ENCODE measurements at regions not wholly inside any gene's neighbourhood (a gene's known extent, or its start where the extent isn't known, plus 50 kb on each side); places are given as distances from the start of the nearest gene placed in this dataset.

DNA sequence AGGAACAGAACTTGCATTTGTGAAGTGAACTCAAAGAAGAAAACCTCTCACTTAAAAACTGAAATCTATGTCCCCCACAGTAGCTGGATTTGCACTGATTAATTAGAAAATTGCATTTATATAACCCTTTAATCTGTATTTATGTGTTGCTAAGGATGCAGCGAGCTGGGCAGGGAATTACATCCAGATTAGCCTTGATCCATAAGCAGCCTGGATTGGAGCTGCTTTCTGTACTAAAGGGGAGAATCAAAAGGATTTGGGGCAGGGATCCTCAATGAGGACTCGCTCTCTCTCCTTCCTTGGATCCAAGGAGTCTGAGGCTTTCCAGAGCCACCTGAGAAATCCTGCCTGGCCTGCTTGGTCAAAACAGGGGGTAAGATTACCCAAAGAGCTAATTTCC lies 125.9 kb downstream of the TLE3 start:
- in situ Hi-C loops (cut with HindIII; ENCODE audit: low pct_unique_long_range_greater_than_20kb, low sequenced_read_pairs) (no loop called here), intact Hi-C loops (cut with micrococcal nuclease; ENCODE audit: unreplicated experiment) (loop anchor here (10.0 kb wide), 1 partner anchor 63 kb away; no protein-coding TSS in a partner anchor)
- H3K4me1 ChIP-seq (ENCODE audit: control insufficient read depth, insufficient read depth, low read length) = 0 out of 2 replicates have a peak, but pooled peaks cover under 1% of the 10 kb centered on the region
- no peak overlapping the region for H3K4me3 ChIP-seq (ENCODE audit: low read depth in 2 of 2, low read length in 2 of 2)
- TF ChIP-seq, protein P1, sequence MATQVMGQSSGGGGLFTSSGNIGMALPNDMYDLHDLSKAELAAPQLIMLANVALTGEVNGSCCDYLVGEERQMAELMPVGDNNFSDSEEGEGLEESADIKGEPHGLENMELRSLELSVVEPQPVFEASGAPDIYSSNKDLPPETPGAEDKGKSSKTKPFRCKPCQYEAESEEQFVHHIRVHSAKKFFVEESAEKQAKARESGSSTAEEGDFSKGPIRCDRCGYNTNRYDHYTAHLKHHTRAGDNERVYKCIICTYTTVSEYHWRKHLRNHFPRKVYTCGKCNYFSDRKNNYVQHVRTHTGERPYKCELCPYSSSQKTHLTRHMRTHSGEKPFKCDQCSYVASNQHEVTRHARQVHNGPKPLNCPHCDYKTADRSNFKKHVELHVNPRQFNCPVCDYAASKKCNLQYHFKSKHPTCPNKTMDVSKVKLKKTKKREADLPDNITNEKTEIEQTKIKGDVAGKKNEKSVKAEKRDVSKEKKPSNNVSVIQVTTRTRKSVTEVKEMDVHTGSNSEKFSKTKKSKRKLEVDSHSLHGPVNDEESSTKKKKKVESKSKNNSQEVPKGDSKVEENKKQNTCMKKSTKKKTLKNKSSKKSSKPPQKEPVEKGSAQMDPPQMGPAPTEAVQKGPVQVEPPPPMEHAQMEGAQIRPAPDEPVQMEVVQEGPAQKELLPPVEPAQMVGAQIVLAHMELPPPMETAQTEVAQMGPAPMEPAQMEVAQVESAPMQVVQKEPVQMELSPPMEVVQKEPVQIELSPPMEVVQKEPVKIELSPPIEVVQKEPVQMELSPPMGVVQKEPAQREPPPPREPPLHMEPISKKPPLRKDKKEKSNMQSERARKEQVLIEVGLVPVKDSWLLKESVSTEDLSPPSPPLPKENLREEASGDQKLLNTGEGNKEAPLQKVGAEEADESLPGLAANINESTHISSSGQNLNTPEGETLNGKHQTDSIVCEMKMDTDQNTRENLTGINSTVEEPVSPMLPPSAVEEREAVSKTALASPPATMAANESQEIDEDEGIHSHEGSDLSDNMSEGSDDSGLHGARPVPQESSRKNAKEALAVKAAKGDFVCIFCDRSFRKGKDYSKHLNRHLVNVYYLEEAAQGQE (IDR thresholded peaks at IDR 0.05; ENCODE audit: insufficient read depth in 1 of 2, low read depth in 2 of 2, low read length in 1 of 2) = no peak
- no peak for TF ChIP-seq SIN3A (IDR thresholded peaks at IDR 0.05; ENCODE audit: borderline replicate concordance, insufficient read depth, low read depth, low read length)
- TF ChIP-seq, protein P2, sequence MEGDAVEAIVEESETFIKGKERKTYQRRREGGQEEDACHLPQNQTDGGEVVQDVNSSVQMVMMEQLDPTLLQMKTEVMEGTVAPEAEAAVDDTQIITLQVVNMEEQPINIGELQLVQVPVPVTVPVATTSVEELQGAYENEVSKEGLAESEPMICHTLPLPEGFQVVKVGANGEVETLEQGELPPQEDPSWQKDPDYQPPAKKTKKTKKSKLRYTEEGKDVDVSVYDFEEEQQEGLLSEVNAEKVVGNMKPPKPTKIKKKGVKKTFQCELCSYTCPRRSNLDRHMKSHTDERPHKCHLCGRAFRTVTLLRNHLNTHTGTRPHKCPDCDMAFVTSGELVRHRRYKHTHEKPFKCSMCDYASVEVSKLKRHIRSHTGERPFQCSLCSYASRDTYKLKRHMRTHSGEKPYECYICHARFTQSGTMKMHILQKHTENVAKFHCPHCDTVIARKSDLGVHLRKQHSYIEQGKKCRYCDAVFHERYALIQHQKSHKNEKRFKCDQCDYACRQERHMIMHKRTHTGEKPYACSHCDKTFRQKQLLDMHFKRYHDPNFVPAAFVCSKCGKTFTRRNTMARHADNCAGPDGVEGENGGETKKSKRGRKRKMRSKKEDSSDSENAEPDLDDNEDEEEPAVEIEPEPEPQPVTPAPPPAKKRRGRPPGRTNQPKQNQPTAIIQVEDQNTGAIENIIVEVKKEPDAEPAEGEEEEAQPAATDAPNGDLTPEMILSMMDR (IDR thresholded peaks at IDR 0.05) = no peak
- TF ChIP-seq TCF7L2 (IDR thresholded peaks at IDR 0.05; ENCODE audit: low read depth, low read length) = no peak
- no peak for TF ChIP-seq POLR2AphosphoS5 (IDR thresholded peaks at IDR 0.05; ENCODE audit: low read depth, low read length)
- H3K27me3 ChIP-seq (ENCODE audit: control insufficient read depth, insufficient read depth, low read length) = no peaks in the 10 kb centered on the region
- no peak overlapping the region for H3K27ac ChIP-seq (ENCODE audit: low read length)
- no peaks in the 10 kb centered on the region for H3K9me3 ChIP-seq (ENCODE audit: control insufficient read depth, insufficient read depth, low read depth, low read length)
- ATAC-seq (no peak), DNase-seq (ENCODE audit: low read depth, low spot score) (no peak)
- no TSS peak for BruUV-seq (replicated peaks)
- POLR2A ChIA-PET = no interaction called here
- CTCF ChIA-PET = no interaction called here
- H3K36me3 ChIP-seq (ENCODE audit: control insufficient read depth, insufficient read depth, low read length) = no peaks in the 10 kb centered on the region

- TF ChIP-seq SIN3A (IDR thresholded peaks at IDR 0.05; ENCODE audit: borderline replicate concordance, insufficient read depth, low read depth, low read length) = no peak
- TF ChIP-seq, protein P1 (IDR thresholded peaks at IDR 0.05; ENCODE audit: insufficient read depth in 1 of 2, low read depth in 2 of 2, low read length in 1 of 2) = no peak
- TF ChIP-seq, protein P2 (IDR thresholded peaks at IDR 0.05) = no peak
- TF ChIP-seq POLR2AphosphoS5 (IDR thresholded peaks at IDR 0.05; ENCODE audit: low read depth, low read length) = no peak
- TF ChIP-seq TCF7L2 (IDR thresholded peaks at IDR 0.05; ENCODE audit: low read depth, low read length) = no peak
- no peak for DNase-seq (ENCODE audit: low read depth, low spot score)
- ChIA-PET POLR2A (no interaction called here), CTCF (no interaction called here)
- no peak overlapping the region for H3K27ac ChIP-seq (ENCODE audit: low read length)
- in situ Hi-C loops (cut with HindIII; ENCODE audit: low pct_unique_long_range_greater_than_20kb, low sequenced_read_pairs) = no loop called here
- H3K9me3 ChIP-seq (ENCODE audit: control insufficient read depth, insufficient read depth, low read depth, low read length) = no peaks in the 10 kb centered on the region
- no peaks in the 10 kb centered on the region for H3K27me3 ChIP-seq (ENCODE audit: control insufficient read depth, insufficient read depth, low read length)
- no TSS peak for BruUV-seq (replicated peaks)
- no peaks in the 10 kb centered on the region for H3K36me3 ChIP-seq (ENCODE audit: control insufficient read depth, insufficient read depth, low read length)
- H3K4me3 ChIP-seq (ENCODE audit: low read depth in 2 of 2, low read length in 2 of 2) = no peak overlapping the region
- intact Hi-C loops (cut with micrococcal nuclease; ENCODE audit: unreplicated experiment) = loop anchor here (10.0 kb wide), 1 partner anchor 62 kb away; no protein-coding TSS in a partner anchor
- no peak for ATAC-seq
- no peaks in the 10 kb centered on the region for H3K4me1 ChIP-seq (ENCODE audit: control insufficient read depth, insufficient read depth, low read length)
Measured at GRCh38 chr15:69972436-69972835, 125.3 kb downstream of the TLE3 start.
